ENCODE measurements at regions not wholly inside any gene's neighbourhood (a gene's known extent, or its start where the extent isn't known, plus 50 kb on each side); places are given as distances from the start of the nearest gene placed in this dataset.

DNA sequence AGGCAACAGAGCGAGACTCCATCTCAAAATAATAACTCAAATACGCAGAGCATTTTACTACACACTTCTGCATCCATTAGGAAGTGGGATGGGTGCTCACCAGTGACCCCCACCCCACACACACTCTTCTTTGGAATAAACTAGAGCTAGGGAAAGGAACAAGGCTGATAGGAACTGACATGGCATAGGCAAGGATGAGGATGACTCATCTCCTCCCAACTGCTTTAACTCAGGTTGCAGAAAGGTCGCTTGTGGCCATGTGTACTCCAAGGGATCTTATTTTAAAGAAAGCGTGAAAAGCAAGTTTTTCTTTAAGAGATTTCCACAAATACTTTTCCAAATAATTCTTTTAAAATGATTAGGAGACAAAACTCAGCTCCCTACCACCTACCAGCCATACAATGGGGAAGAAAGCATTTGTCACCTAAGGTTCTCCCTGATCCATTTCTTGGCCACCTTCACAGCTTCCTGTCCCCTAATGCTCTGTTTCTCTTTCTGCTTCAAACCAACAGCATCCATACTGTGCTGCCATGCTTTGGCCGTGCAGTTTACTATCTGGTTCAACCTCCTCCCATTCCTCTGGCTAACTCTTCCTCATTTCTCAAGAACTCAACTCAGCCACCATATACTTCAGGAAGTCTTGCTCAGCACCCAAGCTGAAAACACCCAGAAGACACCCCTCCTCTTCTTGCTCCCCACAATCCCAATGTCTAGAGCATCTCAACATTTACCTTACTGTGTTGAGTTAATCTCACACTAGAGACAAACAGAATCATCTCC is 211.9 kb downstream of the ACTL7B start:
- no peak for TF ChIP-seq ZFX (IDR thresholded peaks at IDR 0.05)
- TF ChIP-seq, protein P1, sequence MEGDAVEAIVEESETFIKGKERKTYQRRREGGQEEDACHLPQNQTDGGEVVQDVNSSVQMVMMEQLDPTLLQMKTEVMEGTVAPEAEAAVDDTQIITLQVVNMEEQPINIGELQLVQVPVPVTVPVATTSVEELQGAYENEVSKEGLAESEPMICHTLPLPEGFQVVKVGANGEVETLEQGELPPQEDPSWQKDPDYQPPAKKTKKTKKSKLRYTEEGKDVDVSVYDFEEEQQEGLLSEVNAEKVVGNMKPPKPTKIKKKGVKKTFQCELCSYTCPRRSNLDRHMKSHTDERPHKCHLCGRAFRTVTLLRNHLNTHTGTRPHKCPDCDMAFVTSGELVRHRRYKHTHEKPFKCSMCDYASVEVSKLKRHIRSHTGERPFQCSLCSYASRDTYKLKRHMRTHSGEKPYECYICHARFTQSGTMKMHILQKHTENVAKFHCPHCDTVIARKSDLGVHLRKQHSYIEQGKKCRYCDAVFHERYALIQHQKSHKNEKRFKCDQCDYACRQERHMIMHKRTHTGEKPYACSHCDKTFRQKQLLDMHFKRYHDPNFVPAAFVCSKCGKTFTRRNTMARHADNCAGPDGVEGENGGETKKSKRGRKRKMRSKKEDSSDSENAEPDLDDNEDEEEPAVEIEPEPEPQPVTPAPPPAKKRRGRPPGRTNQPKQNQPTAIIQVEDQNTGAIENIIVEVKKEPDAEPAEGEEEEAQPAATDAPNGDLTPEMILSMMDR (IDR thresholded peaks at IDR 0.05 in 2 of 3, conservative IDR thresholded peaks at IDR 0.05 in 1 of 3; ENCODE audit: borderline replicate concordance in 1 of 3, insufficient read depth in 1 of 3, low read depth in 2 of 3, low read length in 2 of 3): no peak
- TF ChIP-seq SIN3A (IDR thresholded peaks at IDR 0.05; ENCODE audit: low read depth): no peak
- TF ChIP-seq EZH2phosphoT487 (IDR thresholded peaks at IDR 0.05; ENCODE audit: borderline replicate concordance): no peak
- no peak for TF ChIP-seq POLR2A (IDR thresholded peaks at IDR 0.05; ENCODE audit: borderline replicate concordance, extremely low read depth, insufficient read depth, insufficient read length)
- no peak for TF ChIP-seq SRF (IDR thresholded peaks at IDR 0.05; ENCODE audit: low read depth)

Measured in HCT116 (cell line).